Ovary (tissue), 7 donors: ENCODE measurements at regions not wholly inside any gene's neighbourhood (a gene's known extent, or its start where the extent isn't known, plus 50 kb on each side); places are given as distances from the start of the nearest gene placed in this dataset.

ENCODE experiments used
- DNase-seq, 5 donors: peaks; one replicate each; pipeline ENCODE4 v3.0.0-alpha.2; 2019 to 2020
- H3K27ac ChIP-seq, 2 donors: fragments of 200-600 bp; one replicate each; pipeline versions ENCODE4 v1.5.1 to v1.8.0; 2019 to 2022
- H3K27me3 ChIP-seq: fragments of 200-600 bp; one replicate; pipeline ENCODE4 v1.8.0; 2022
- H3K36me3 ChIP-seq: fragments of 200-600 bp; sonication (generic); one replicate; pipeline ENCODE4 v1.5.1; 2019
- H3K4me1 ChIP-seq: one replicate; pipeline ENCODE4 v1.8.1; 2013; ENCODE audit warnings: mild to moderate bottlenecking, moderate library complexity; ENCODE audit not compliant: insufficient read depth
- H3K4me3 ChIP-seq: fragments of 200-600 bp; sonication (generic); one replicate; pipeline ENCODE4 v1.5.1; 2017
- H3K9me3 ChIP-seq, 2 donors: fragments of 200-600 bp in 1 of 2; sonication (generic) in 1 of 2; one replicate each; pipeline versions ENCODE4 v1.5.1 to v1.8.1; 2013 to 2019; ENCODE audit warnings: mild to moderate bottlenecking in 1 of 2, moderate library complexity in 1 of 2
- EP300 ChIP-seq: sonication (generic); formaldehyde crosslinking; IDR thresholded peaks from one replicate; pipeline ENCODE4 v1.6.1; 2017; ENCODE audit warnings: antibody characterized with exemption
- POLR2A ChIP-seq: fragments of 450-650 bp; IDR thresholded peaks from one replicate; pipeline ENCODE4 v1.6.1; 2017; ENCODE audit warnings: antibody characterized with exemption, mild to moderate bottlenecking, moderate library complexity
- WGBS, 3 donors: extraction: QIAGEN DNeasy Blood & Tissue Kit in 1 of 3; methylation state at CpG; one replicate each; pipeline versions ENCODE4 v1.1.5 to v1.1.7; 2013 to 2017; 5-methylcytosine and 5-hydroxymethylcytosine counted together
- intact Hi-C, 4 donors: fragments of 100-400 bp; cut with DNase I; formaldehyde crosslinking; loops; one replicate each; pipeline versions ENCODE4 v1.11.0 to v1.15.1; 2022 to 2023
- TF ChIP-seq, protein P1 (sequence below), 3 donors: fragments of 450-650 bp in 2 of 3; fragments of 200-600 bp in 1 of 3; IDR thresholded peaks; one replicate each; pipeline versions ENCODE4 v1.5.1 to v1.8.0; 2016 to 2022; ENCODE audit warnings: antibody characterized with exemption in 3 of 3, mild to moderate bottlenecking in 1 of 3
- donor health status: DM: no; HTN: no; CAD: no; lungs with moderate emphysema.
- donor health status: DM: no; HTN: no; CAD: no.
- donor health status: Bipolar disorder and iron deficiency.
- donor health status: DM: no; HTN: no; CAD: no.
- donor health status: DM: yes; HTN: yes; CAD: no.

DNA sequence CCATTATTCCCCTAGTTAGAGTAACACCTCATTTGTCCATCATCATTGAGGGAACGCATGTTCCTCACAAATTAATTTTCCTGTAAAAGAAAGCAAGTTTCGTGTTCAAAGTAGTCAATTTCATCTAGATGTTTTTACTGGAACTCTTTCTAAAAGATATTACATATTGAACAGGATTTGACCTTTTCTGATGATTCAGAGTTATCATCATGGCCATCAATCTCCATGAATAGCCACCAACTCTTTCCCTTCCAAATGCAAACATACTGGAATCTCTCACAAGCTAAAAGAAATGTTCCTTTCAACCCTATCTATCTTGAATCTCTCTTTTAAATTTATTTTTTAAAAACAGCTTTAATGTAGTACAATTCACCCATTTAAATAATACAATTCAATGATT is 263.1 kb upstream of the FAR2 start:
- no peaks in the 10 kb centered on the region for H3K9me3 ChIP-seq
- no peaks in the 10 kb centered on the region for H3K36me3 ChIP-seq
- H3K27ac ChIP-seq, result no peak overlapping the region
- H3K27me3 ChIP-seq, result no peaks in the 10 kb centered on the region
- WGBS, 3 donors, result 88 to 94% (median 91%) methylated on average over 2 of the region's 2 CpGs
- TF ChIP-seq POLR2A (no peak), EP300 (no peak)
- TF ChIP-seq, protein P1, sequence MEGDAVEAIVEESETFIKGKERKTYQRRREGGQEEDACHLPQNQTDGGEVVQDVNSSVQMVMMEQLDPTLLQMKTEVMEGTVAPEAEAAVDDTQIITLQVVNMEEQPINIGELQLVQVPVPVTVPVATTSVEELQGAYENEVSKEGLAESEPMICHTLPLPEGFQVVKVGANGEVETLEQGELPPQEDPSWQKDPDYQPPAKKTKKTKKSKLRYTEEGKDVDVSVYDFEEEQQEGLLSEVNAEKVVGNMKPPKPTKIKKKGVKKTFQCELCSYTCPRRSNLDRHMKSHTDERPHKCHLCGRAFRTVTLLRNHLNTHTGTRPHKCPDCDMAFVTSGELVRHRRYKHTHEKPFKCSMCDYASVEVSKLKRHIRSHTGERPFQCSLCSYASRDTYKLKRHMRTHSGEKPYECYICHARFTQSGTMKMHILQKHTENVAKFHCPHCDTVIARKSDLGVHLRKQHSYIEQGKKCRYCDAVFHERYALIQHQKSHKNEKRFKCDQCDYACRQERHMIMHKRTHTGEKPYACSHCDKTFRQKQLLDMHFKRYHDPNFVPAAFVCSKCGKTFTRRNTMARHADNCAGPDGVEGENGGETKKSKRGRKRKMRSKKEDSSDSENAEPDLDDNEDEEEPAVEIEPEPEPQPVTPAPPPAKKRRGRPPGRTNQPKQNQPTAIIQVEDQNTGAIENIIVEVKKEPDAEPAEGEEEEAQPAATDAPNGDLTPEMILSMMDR (IDR thresholded peaks at IDR 0.05), result no peak
- H3K4me1 ChIP-seq, result no peaks in the 10 kb centered on the region
- no peak for DNase-seq
- H3K4me3 ChIP-seq, result no peak overlapping the region
- intact Hi-C loops, result no loop called here

DNA sequence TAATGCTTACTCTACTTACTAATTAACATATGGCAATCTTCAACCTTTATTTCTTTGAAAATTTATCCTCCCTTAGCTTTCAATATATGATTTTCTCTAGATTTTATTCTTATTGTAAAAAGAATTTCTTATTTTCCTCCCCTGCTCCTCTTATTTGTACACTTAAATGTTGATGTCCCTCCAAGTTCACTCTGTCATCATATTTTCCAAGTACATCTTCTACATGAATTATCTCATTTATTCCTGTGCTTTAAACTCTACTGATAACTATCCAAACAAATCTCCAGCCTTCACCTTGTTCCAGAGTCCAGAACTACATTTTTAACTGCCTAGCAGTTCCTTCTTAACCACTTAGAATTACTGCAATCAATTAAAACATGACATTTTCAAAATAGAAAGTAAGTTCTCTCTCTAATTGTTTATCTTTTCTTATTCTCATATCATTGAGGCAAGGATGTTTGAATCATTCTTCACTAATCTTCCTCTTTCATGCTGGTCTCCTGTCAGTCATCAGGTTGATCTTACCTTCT is 261.6 kb upstream of the FAR2 start:
- no peaks in the 10 kb centered on the region for H3K9me3 ChIP-seq
- no peak for TF ChIP-seq EP300
- H3K27me3 ChIP-seq, result no peaks in the 10 kb centered on the region
- DNase-seq, result no peak
- H3K4me1 ChIP-seq, result no peaks in the 10 kb centered on the region
- H3K4me3 ChIP-seq, result no peak overlapping the region
- intact Hi-C loops, result no loop called here
- no peaks in the 10 kb centered on the region for H3K36me3 ChIP-seq
- H3K27ac ChIP-seq, result no peak overlapping the region

DNA sequence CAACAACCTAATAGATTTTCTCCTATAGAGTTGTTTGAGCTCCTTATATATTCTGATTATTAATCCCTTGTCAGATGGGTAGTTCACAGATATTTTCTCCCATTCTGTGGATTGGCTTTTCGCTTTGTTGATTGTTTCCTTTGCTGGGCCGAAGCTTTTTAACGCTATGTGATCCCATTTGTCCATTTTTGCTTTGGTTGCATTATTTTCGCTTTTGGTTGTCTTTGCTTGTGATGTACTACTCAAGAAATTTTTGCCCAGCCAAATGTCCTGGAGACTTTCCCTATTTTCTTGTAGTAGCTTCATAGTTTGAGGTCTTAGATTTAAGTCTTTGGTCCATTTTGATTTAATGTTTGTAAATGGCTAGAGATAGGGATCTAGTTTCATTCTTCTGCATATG is 258.4 kb upstream of the FAR2 start:
- H3K4me1 ChIP-seq, result no peaks in the 10 kb centered on the region
- H3K27me3 ChIP-seq, result no peaks in the 10 kb centered on the region
- no peak overlapping the region for H3K4me3 ChIP-seq
- no peaks in the 10 kb centered on the region for H3K36me3 ChIP-seq
- 96 to 98% (median 97%) methylated on average over 4 of the region's 4 CpGs for WGBS, 3 donors
- intact Hi-C loops, result no loop called here
- TF ChIP-seq, protein P1 (IDR thresholded peaks at IDR 0.05), result no peak
- no peak for TF ChIP-seq POLR2A
- TF ChIP-seq EP300, result no peak
- H3K27ac ChIP-seq, result no peak overlapping the region
- no peaks in the 10 kb centered on the region for H3K9me3 ChIP-seq
- DNase-seq, result no peak

GRCh38 chr12:28891126-28891525 is 258.0 kb upstream of the FAR2 start:
- H3K4me1 ChIP-seq, result no peaks in the 10 kb centered on the region
- no peak overlapping the region for H3K27ac ChIP-seq
- H3K4me3 ChIP-seq, result no peak overlapping the region
- H3K9me3 ChIP-seq, result no peaks in the 10 kb centered on the region
- H3K27me3 ChIP-seq, result no peaks in the 10 kb centered on the region
- H3K36me3 ChIP-seq, result no peaks in the 10 kb centered on the region
- DNase-seq, result no peak
- no peak for TF ChIP-seq EP300
- TF ChIP-seq POLR2A, result no peak
- TF ChIP-seq, protein P1 (IDR thresholded peaks at IDR 0.05), result no peak
- intact Hi-C loops, result no loop called here

GRCh38 chr12:28893365-28893764 is 255.7 kb upstream of the FAR2 start:
- Histone ChIP-seq H3K4me1 (no peaks in the 10 kb centered on the region), H3K27me3 (no peaks in the 10 kb centered on the region), H3K27ac (no peak overlapping the region), H3K9me3 (no peaks in the 10 kb centered on the region), H3K4me3 (no peak overlapping the region), H3K36me3 (no peaks in the 10 kb centered on the region)
- no peak for DNase-seq
- intact Hi-C loops, result no loop called here
- TF ChIP-seq, protein P1 (IDR thresholded peaks at IDR 0.05), result no peak
- TF ChIP-seq EP300 (no peak), POLR2A (no peak)
- 48 to 60% (median 55%) methylated on average over 2 of the region's 2 CpGs for WGBS, 3 donors
